Tibial nerve (tissue), 4 donors: ENCODE measurements at regions not wholly inside any gene's neighbourhood (a gene's known extent, or its start where the extent isn't known, plus 50 kb on each side); places are given as distances from the start of the nearest gene placed in this dataset.

Experiments used
- CTCF ChIP-seq, 5 experiments: fragments of 200-600 bp in 3 of 5; fragments of 450-650 bp in 2 of 5; sonication (generic) in 3 of 5; IDR thresholded peaks; one replicate each; pipeline ENCODE4 v1.5.1; 2016 to 2019; ENCODE audit warnings: antibody characterized with exemption in 5 of 5, mild to moderate bottlenecking in 3 of 5, moderate library complexity in 2 of 5
- EP300 ChIP-seq, 2 donors: sonication (generic); formaldehyde crosslinking; IDR thresholded peaks; one replicate each; pipeline ENCODE4 v1.6.1; 2017; ENCODE audit warnings: antibody characterized with exemption in 2 of 2, mild to moderate bottlenecking in 1 of 2
- POLR2A ChIP-seq, 2 donors: fragments of 450-650 bp; IDR thresholded peaks; one replicate each; pipeline ENCODE4 v1.6.1; 2017; ENCODE audit warnings: antibody characterized with exemption in 2 of 2, mild to moderate bottlenecking in 2 of 2, moderate library complexity in 2 of 2

- no peak for TF ChIP-seq POLR2A (IDR thresholded peaks at IDR 0.05)
- no peak for TF ChIP-seq EP300 (IDR thresholded peaks at IDR 0.05)
- no peak for TF ChIP-seq CTCF (IDR thresholded peaks at IDR 0.05)
Measured at GRCh38 chr3:168839653-168840052, 743.9 kb upstream of the GOLIM4 start.
